OCI-LY3 (cell line): ENCODE measurements at regions not wholly inside any gene's neighbourhood (a gene's known extent, or its start where the extent isn't known, plus 50 kb on each side); places are given as distances from the start of the nearest gene placed in this dataset.

Experiments used
- H2AFZ ChIP-seq: fragments of 200-600, 300-600 bp; shearing (Covaris generic); 2 replicates; pipeline ENCODE4 v1.6.0; 2014; ENCODE audit warnings: antibody characterized with exemption, low read depth, low read length
- H3K27ac ChIP-seq: fragments of 200-600, 300-600 bp; sonication (generic); 2 replicates; pipeline ENCODE4 v1.5.1; 2014; ENCODE audit warnings: mild to moderate bottlenecking, low read length, moderate library complexity, mixed read lengths
- H3K27me3 ChIP-seq: fragments of 200-600, 300-600 bp; sonication (generic); 2 replicates; pipeline ENCODE4 v1.6.1; 2014; ENCODE audit warnings: low read depth, low read length, mixed read lengths
- H3K36me3 ChIP-seq: fragments of 200-600, 300-600 bp; sonication (generic); replicated peaks from 2 replicates; pipeline ENCODE3; 2014; ENCODE audit warnings: low read depth, low read length, mixed read lengths
- H3K4me1 ChIP-seq: fragments of 300-600, 200-600 bp; sonication (generic); 2 replicates; pipeline ENCODE4 v1.6.1; 2014; ENCODE audit warnings: low read length, mixed read lengths
- H3K4me2 ChIP-seq: fragments of 200-600, 300-600 bp; sonication (generic); 2 replicates; pipeline ENCODE4 v1.6.1; 2014; ENCODE audit warnings: low read length, mixed read lengths
- H3K4me3 ChIP-seq: fragments of 300-600, 200-600 bp; sonication (generic); 2 replicates; pipeline ENCODE4 v1.5.1; 2014; ENCODE audit warnings: antibody characterized with exemption, mild to moderate bottlenecking, low read length, moderate library complexity
- H3K79me2 ChIP-seq: fragments of 300-600, 200-600 bp; shearing (Covaris generic); 2 replicates; pipeline ENCODE4 v1.6.1; 2014; ENCODE audit warnings: mild to moderate bottlenecking, low read length, mixed read lengths
- H3K9ac ChIP-seq: fragments of 300-600, 200-600 bp; shearing (Covaris generic); 2 replicates; pipeline ENCODE4 v1.6.0; 2014; ENCODE audit warnings: mild to moderate bottlenecking, low read length, moderate library complexity
- H3K9me3 ChIP-seq: fragments of 200-600, 300-600 bp; shearing (Covaris generic); 2 replicates; pipeline ENCODE4 v1.6.1; 2014; ENCODE audit warnings: low read length, mixed read lengths; ENCODE audit not compliant: insufficient read depth
- H4K20me1 ChIP-seq: fragments of 200-600, 300-600 bp; sonication (generic); 2 replicates; pipeline ENCODE4 v1.6.1; 2016; ENCODE audit warnings: low read length, mixed read lengths; ENCODE audit not compliant: insufficient read depth
- CTCF ChIP-seq: fragments of 200-600, 300-600 bp; sonication (generic); IDR thresholded peaks from 2 replicates; pipeline ENCODE4 v1.5.1; 2014; ENCODE audit warnings: antibody characterized with exemption, low read length, low read depth
- EZH2phosphoT487 ChIP-seq: fragments of 200-600 bp; shearing (Covaris generic); IDR thresholded peaks from 2 replicates; pipeline ENCODE4 v1.6.1; 2018; ENCODE audit warnings: antibody characterized with exemption, mixed run types, low read depth

- H3K4me3 ChIP-seq: no peak overlapping the region
- H4K20me1 ChIP-seq: no peaks in the 10 kb centered on the region
- peaks cover 10% of the 10 kb centered on the region; the same call in 1 of the 2 replicates for H3K27me3 ChIP-seq
- no peak overlapping the region for H3K9ac ChIP-seq
- no peaks in the 10 kb centered on the region for H3K9me3 ChIP-seq
- H3K27ac ChIP-seq: no peak overlapping the region
- H3K79me2 ChIP-seq: no peaks in the 10 kb centered on the region
- no peak for TF ChIP-seq CTCF
- no peak for TF ChIP-seq EZH2phosphoT487
- no peak overlapping the region for H3K4me2 ChIP-seq
- no peak overlapping the region for H2AFZ ChIP-seq
- no peaks in the 10 kb centered on the region for H3K36me3 ChIP-seq
- H3K4me1 ChIP-seq: no peaks in the 10 kb centered on the region
These were observed 168.9 kb downstream of the CBLN1 start for GRCh38 chr16:49112754-49113153.

GRCh38 chr16:49111351-49111750, 170.3 kb downstream of the CBLN1 start:
- H3K4me1 ChIP-seq: no peaks in the 10 kb centered on the region
- no peak overlapping the region for H2AFZ ChIP-seq
- no peak overlapping the region for H3K27ac ChIP-seq
- no peak overlapping the region for H3K4me3 ChIP-seq
- no peaks in the 10 kb centered on the region for H3K36me3 ChIP-seq
- no peaks in the 10 kb centered on the region for H4K20me1 ChIP-seq
- H3K4me2 ChIP-seq: no peak overlapping the region
- TF ChIP-seq EZH2phosphoT487 (no peak), CTCF (no peak)
- H3K9ac ChIP-seq: no peak overlapping the region
- H3K79me2 ChIP-seq: no peaks in the 10 kb centered on the region
- peaks cover 10% of the 10 kb centered on the region; the same call in 1 of the 2 replicates for H3K27me3 ChIP-seq
- no peaks in the 10 kb centered on the region for H3K9me3 ChIP-seq

GRCh38 chr16:49108611-49109010, 173.0 kb downstream of the CBLN1 start:
- Histone ChIP-seq H3K36me3 (no peaks in the 10 kb centered on the region), H3K9ac (no peak overlapping the region), H3K4me3 (no peak overlapping the region), H3K27me3 (peaks cover 10% of the 10 kb centered on the region; the same call in 1 of the 2 replicates), H3K79me2 (no peaks in the 10 kb centered on the region), H3K27ac (no peak overlapping the region), H2AFZ (no peak overlapping the region), H4K20me1 (no peaks in the 10 kb centered on the region), H3K9me3 (no peaks in the 10 kb centered on the region), H3K4me2 (no peak overlapping the region), H3K4me1 (no peaks in the 10 kb centered on the region)
- TF ChIP-seq CTCF: no peak
- no peak for TF ChIP-seq EZH2phosphoT487

GRCh38 chr16:49103298-49103697, 178.3 kb downstream of the CBLN1 start:
- Histone ChIP-seq H3K4me1 (no peaks in the 10 kb centered on the region), H2AFZ (no peak overlapping the region)
- no peak for TF ChIP-seq EZH2phosphoT487

GRCh38 chr16:49101997-49102396, 179.6 kb downstream of the CBLN1 start:
- no peak overlapping the region for H3K4me3 ChIP-seq
- no peak overlapping the region for H3K4me2 ChIP-seq
- no peaks in the 10 kb centered on the region for H3K79me2 ChIP-seq
- no peaks in the 10 kb centered on the region for H4K20me1 ChIP-seq
- no peak overlapping the region for H3K9ac ChIP-seq
- TF ChIP-seq EZH2phosphoT487 (no peak), CTCF (no peak)
- H3K27ac ChIP-seq: no peak overlapping the region
- H2AFZ ChIP-seq: no peak overlapping the region
- no peaks in the 10 kb centered on the region for H3K9me3 ChIP-seq
- no peaks in the 10 kb centered on the region for H3K36me3 ChIP-seq
- H3K4me1 ChIP-seq: no peaks in the 10 kb centered on the region
- H3K27me3 ChIP-seq: no peaks in the 10 kb centered on the region

More at GRCh38 chr16:49103298-49103697, 178.3 kb downstream of the CBLN1 start:
- Histone ChIP-seq H3K79me2 (no peaks in the 10 kb centered on the region), H3K9ac (no peak overlapping the region), H4K20me1 (no peaks in the 10 kb centered on the region), H3K4me3 (no peak overlapping the region), H3K36me3 (no peaks in the 10 kb centered on the region), H3K9me3 (no peaks in the 10 kb centered on the region), H3K4me2 (no peak overlapping the region), H3K27ac (no peak overlapping the region), H3K27me3 (no peaks in the 10 kb centered on the region)
